HG03565 (cell line): ENCODE measurements at regions not wholly inside any gene's neighbourhood (a gene's known extent, or its start where the extent isn't known, plus 50 kb on each side); places are given as distances from the start of the nearest gene placed in this dataset.

Experiments
- ATAC-seq: cut with Tn5 transposase; IDR thresholded peaks from one replicate; pipeline ENCODE4 v1.9.1; 2021; ENCODE audit warnings: mild to moderate bottlenecking, moderate library complexity; ENCODE audit not compliant: unreplicated experiment

DNA sequence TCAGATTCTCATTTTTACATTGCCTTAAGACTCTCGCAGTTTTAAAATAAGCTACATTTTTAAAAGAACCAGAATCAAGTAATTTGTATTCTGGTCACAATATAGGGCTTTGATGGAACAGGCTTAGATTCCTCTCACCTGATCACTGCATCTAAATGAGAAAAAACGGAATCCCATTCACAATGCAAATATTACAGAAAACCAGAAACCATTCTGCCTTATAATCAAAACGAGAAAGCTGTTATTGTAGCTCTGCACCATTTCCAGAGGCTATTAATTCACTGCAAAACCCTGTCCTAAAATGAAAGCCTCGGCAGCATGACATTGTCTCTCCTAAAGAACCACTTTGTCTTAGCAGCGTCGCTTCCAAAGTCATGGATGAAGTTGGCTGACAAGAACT is 116.1 kb upstream of the ZNF366 start:
- no peak for ATAC-seq

- ATAC-seq: no peak
Measured at GRCh38 chr5:72622170-72622760, 115.1 kb upstream of the ZNF366 start.

GRCh38 chr5:72621576-72621975 is 114.4 kb upstream of the ZNF366 start:
- no peak for ATAC-seq

- ATAC-seq: no peak
Measured at GRCh38 chr5:72619677-72620076, 112.5 kb upstream of the ZNF366 start.

GRCh38 chr5:72619251-72619650 is 112.0 kb upstream of the ZNF366 start:
- no peak for ATAC-seq

- no peak for ATAC-seq
Measured at GRCh38 chr5:72618708-72619107, 111.5 kb upstream of the ZNF366 start.

DNA sequence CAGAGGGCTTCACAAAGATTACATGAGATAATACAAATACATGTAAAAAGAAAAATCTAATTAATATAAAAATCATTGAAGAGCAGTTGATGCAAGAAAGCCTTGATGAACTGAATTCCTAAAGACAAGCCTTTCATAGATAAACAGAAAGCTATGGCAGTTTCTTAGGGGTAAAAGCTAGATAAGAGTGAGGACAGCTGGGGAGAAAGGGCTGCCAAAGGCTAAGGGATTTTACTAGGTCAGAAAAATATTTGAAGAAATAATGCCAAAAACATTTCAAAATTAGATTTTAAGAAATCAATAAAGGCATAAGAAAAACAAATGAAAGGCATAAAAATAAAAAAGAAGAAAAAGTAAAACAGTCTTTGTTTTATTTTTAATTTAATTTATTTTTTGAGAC is 107.9 kb upstream of the ZNF366 start:
- ATAC-seq: no peak

- ATAC-seq: no peak
Measured at GRCh38 chr5:72613515-72613914, 106.3 kb upstream of the ZNF366 start.

- ATAC-seq: no peak
Measured at GRCh38 chr5:72612810-72613209, 105.6 kb upstream of the ZNF366 start.

- peak; percentile 70 for ATAC-seq
Measured at GRCh38 chr5:72611118-72611730, 104.0 kb upstream of the ZNF366 start.

- no peak for ATAC-seq
Measured at GRCh38 chr5:72608926-72609325, 101.7 kb upstream of the ZNF366 start.

DNA sequence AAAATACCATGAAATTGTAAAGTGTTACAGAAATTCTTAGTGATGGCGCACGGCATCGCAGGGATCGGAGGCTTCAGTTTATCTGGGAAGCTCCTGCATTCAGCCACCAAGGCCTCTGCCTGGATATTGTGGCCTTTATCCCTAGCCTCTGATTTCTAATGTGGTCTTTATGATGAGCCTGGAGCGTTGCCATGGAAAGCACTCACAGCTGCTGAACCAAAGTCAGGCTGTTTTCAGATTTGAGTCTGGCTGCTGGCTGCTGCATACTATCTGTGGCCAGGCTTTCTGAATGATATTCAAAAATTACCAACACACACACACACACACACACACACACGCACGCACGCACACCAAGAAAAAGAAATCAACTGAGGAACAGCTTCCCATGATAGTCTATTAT is 101.1 kb upstream of the ZNF366 start:
- no peak for ATAC-seq

DNA sequence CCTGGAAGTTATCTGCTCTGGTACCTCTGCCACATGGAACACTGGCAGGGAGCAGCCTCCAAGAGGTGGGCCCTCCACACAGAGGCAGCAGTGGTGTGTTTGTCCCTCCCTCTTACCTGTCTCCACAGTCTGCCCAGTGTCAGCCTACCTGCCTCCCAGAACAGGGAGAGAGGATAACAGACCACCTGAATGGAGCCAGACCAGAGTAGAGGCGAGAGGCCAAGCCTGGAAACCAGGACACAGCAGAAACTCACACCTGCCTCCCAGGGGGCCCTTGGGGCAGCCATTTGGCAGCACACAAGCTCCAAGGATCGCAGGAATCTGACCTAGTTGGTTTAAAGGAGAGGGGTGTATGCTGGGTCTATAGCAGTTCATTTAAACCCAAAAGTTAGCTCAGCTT is 100.2 kb upstream of the ZNF366 start:
- no peak for ATAC-seq

GRCh38 chr5:72606525-72606924 is 99.3 kb upstream of the ZNF366 start:
- no peak for ATAC-seq

DNA sequence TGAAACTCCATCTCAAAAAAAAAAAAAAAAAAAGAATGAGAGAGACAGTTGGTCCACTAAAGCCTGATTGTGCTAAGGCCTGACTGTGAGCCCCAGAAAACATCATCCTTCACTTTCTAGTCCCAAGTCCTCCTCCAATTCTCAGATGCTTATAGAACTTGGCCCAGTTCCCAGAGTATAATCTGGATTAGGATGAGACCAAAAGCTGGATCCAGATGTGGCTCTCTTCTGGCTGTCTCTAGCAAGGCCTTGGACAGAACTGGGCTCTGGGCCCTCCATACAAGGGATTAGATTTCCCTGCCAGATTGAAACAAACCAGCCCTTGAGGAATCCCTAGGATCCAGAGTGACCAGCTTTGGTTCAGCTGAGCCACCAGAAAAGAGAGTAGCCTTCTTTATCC is 98.4 kb upstream of the ZNF366 start:
- no peak for ATAC-seq

DNA sequence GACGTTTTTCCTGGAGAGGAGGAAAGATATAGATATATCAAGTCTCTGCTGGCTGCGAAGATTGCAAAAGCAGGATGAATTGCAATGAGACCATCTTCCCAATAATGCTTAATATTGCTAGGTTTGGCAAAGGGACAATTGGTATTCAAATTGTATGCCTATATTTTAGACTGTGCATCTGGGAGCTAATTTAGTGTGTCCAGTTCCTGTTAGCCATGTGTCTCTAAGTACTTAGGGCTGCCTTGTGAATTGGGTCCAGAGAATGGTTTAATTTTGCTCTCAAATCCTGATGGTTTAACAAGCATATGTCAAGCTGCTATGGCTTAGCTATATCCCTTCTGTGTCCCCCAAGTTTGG is 97.6 kb upstream of the ZNF366 start:
- no peak for ATAC-seq

- no peak for ATAC-seq
Measured at GRCh38 chr5:72604111-72604797, 97.0 kb upstream of the ZNF366 start.

DNA sequence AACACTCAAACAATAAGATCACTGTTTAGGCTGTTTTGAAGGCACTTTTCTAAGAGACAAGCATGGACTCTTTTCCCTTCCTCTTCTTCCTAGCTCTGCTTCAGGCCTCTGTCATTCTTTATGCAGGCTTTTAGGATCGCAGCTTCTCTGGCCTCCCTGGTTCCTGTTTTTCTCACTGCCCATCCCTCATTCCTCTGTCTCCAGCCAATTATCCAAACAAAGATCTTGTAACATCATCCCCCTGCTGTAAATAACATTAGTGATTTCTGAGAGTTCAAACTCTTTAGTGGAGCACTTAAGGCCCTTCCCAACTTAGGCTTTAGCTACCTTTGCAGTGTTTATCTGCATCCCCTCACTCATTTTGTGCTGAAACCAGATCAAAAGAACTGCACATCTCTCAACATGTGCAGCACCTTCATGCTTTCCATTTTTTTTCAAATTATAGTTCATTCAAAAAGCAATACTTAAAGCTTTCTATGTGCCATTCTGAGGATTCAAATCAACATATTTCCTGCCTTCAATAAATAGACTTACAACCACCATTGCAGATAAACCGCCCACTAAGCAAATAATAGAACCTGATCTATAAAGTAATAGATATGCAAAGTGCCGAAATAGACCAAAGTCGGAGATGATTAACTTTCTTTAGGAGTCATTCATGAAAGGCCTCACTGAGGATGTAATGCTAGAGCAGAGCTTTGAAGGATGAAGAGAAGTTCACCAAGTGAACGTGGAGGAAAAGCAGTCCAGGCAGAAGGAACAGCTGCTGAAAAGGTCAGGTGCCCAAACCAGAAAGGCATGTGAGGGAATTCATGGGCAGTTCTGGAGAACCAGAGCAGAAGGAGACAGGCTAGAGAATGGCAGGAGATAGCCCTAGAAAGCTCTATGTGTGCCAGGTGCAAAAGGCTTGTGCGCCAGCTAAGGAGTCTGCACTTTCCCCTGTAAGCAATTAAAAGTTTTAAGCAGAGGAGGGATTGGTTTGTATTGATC is 95.8 kb upstream of the ZNF366 start:
- ATAC-seq: no peak

- no peak for ATAC-seq
Measured at GRCh38 chr5:72601861-72602260, 94.7 kb upstream of the ZNF366 start.

DNA sequence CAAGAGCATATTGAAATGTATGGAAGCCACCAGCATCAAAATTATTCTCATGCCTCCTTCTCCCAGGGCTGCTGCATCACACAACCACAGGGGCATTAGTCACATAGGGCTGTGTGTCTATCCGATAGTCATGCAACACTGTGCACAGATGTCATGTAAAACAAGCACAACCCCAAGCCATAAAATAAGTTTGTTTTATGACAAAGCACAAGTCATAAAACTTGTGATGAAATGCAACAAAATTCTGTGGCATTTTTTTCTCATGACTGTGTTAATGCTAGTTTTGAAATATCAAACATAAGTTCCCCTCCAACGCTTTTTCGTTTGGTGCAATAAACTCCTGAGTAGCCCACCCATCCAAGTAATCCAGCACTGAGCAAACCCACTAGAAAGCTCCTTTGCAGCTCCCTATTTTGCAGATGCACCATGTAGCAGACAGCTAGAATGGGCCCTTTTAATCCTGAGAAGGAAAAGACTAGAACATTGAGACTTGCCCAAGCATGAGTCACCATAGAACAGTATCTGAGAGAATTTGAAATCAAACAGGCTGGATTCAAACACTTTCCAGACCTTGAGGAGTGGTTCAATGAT is 93.3 kb upstream of the ZNF366 start:
- ATAC-seq: no peak
